Mesenchymal stem cell (in vitro differentiated cells and primary cell): ENCODE measurements at regions not wholly inside any gene's neighbourhood (a gene's known extent, or its start where the extent isn't known, plus 50 kb on each side); places are given as distances from the start of the nearest gene placed in this dataset.

ENCODE experiments used
- DNase-seq: peaks from one replicate; pipeline ENCODE4 v3.0.0-alpha.2; 2013
- H2AFZ ChIP-seq: one replicate; pipeline ENCODE4 v1.6.1; 2013; ENCODE audit warnings: low read depth, mild to moderate bottlenecking, control low read depth, inconsistent platforms, low read length, moderate library complexity
- H2AK5ac ChIP-seq: 2 replicates; pipeline ENCODE4 v1.6.1; 2013; ENCODE audit warnings: low read length, moderate library complexity, mild to moderate bottlenecking, inconsistent platforms; ENCODE audit not compliant: severe bottlenecking
- H2BK120ac ChIP-seq: one replicate; pipeline ENCODE4 v1.6.1; 2013; ENCODE audit warnings: low read depth, mild to moderate bottlenecking, inconsistent platforms, low read length, moderate library complexity
- H2BK12ac ChIP-seq, 2 experiments: one replicate each; pipeline ENCODE4 v1.6.1; 2013; ENCODE audit warnings: inconsistent platforms in 2 of 2, low read length in 2 of 2, mild to moderate bottlenecking in 2 of 2, moderate library complexity in 2 of 2, control low read depth in 1 of 2
- H2BK15ac ChIP-seq: one replicate; pipeline ENCODE4 v1.6.1; 2013; ENCODE audit warnings: mild to moderate bottlenecking, low read depth, inconsistent platforms; ENCODE audit not compliant: poor library complexity, severe bottlenecking
- H2BK5ac ChIP-seq: 2 replicates; pipeline ENCODE4 v1.6.1; 2013; ENCODE audit warnings: low read depth, mild to moderate bottlenecking, low read length, control low read depth, inconsistent platforms; ENCODE audit not compliant: poor library complexity, severe bottlenecking
- H3K14ac ChIP-seq, 2 experiments: one replicate each; pipeline ENCODE4 v1.6.1; 2013; ENCODE audit warnings: inconsistent platforms in 2 of 2, low read length in 2 of 2, control low read depth in 1 of 2, mild to moderate bottlenecking in 1 of 2, moderate library complexity in 1 of 2
- H3K18ac ChIP-seq, 2 experiments: one replicate each; pipeline ENCODE4 v1.6.1; 2013; ENCODE audit warnings: inconsistent platforms in 2 of 2, low read length in 2 of 2, control low read depth in 1 of 2, low read depth in 1 of 2, mild to moderate bottlenecking in 1 of 2
- H3K23ac ChIP-seq, 2 experiments: one replicate each; pipeline ENCODE4 v1.6.1; 2013; ENCODE audit warnings: inconsistent platforms in 2 of 2, low read length in 2 of 2, mild to moderate bottlenecking in 2 of 2, moderate library complexity in 2 of 2, control low read depth in 1 of 2
- H3K27ac ChIP-seq: 2 replicates; pipeline ENCODE4 v1.5.1; 2013; ENCODE audit warnings: mild to moderate bottlenecking, moderate library complexity, low read length, control low read depth, inconsistent platforms; ENCODE audit not compliant: poor library complexity, severe bottlenecking
- H3K27me3 ChIP-seq, 2 experiments: 2 replicates each; pipeline versions ENCODE4 v1.6.1 to v1.7.0; 2013; ENCODE audit warnings: low read length in 2 of 2, mild to moderate bottlenecking in 2 of 2, moderate library complexity in 2 of 2, control low read depth in 1 of 2, inconsistent platforms in 1 of 2; ENCODE audit not compliant: control insufficient read depth in 1 of 2, insufficient read depth in 1 of 2
- H3K36me3 ChIP-seq, 2 experiments: 2 replicates each; pipeline versions ENCODE4 v1.6.1 to v1.7.0; 2013; ENCODE audit warnings: low read length in 2 of 2, control low read depth in 1 of 2, inconsistent platforms in 1 of 2, low read depth in 1 of 2, mild to moderate bottlenecking in 1 of 2; ENCODE audit not compliant: insufficient read depth in 2 of 2, control insufficient read depth in 1 of 2
- H3K4ac ChIP-seq, 2 experiments: one replicate each; pipeline ENCODE4 v1.6.1; 2013; ENCODE audit warnings: inconsistent platforms in 2 of 2, low read length in 2 of 2, mild to moderate bottlenecking in 2 of 2, moderate library complexity in 2 of 2, control low read depth in 1 of 2, low read depth in 1 of 2
- H3K4me1 ChIP-seq: 2 replicates; pipeline ENCODE4 v1.6.1; 2013; ENCODE audit warnings: low read depth, low read length, control low read depth; ENCODE audit not compliant: control insufficient read depth, insufficient read depth
- H3K4me2 ChIP-seq: 2 replicates; pipeline ENCODE4 v1.6.1; 2013; ENCODE audit warnings: low read length, mild to moderate bottlenecking, inconsistent platforms; ENCODE audit not compliant: poor library complexity, severe bottlenecking
- H3K4me3 ChIP-seq, 2 experiments: 2 replicates each; pipeline versions ENCODE4 v1.5.1 to v1.7.0; 2013; ENCODE audit warnings: low read length in 2 of 2, mild to moderate bottlenecking in 2 of 2, control low read depth in 1 of 2, low read depth in 1 of 2; ENCODE audit not compliant: insufficient read depth in 1 of 2
- H3K79me1 ChIP-seq: replicated peaks from 2 replicates; pipeline ENCODE4 v1.6.1; 2013; ENCODE audit warnings: mild to moderate bottlenecking, control low read depth, low read length, inconsistent platforms; ENCODE audit not compliant: poor library complexity, severe bottlenecking
- H3K9ac ChIP-seq: 2 replicates; pipeline ENCODE4 v1.7.0; 2013; ENCODE audit warnings: mild to moderate bottlenecking, low read length, moderate library complexity
- H3K9me3 ChIP-seq: 2 replicates; pipeline ENCODE4 v1.7.0; 2013; ENCODE audit warnings: mild to moderate bottlenecking, low read length; ENCODE audit not compliant: control insufficient read depth
- H4K8ac ChIP-seq: one replicate; pipeline ENCODE4 v1.6.1; 2013; ENCODE audit warnings: inconsistent platforms, mild to moderate bottlenecking, low read length, moderate library complexity
- H4K91ac ChIP-seq: one replicate; pipeline ENCODE4 v1.6.1; 2013; ENCODE audit warnings: mild to moderate bottlenecking, low read length, inconsistent platforms
- WGBS: methylation state at CpG from one replicate; pipeline ENCODE4 v1.1.7; 2013; ENCODE audit warnings: mixed read lengths; 5-methylcytosine and 5-hydroxymethylcytosine counted together

- Histone ChIP-seq H2BK15ac (no peak overlapping the region), H3K23ac (no peak overlapping the region), H4K91ac (no peak overlapping the region), H3K79me1 (no peaks in the 10 kb centered on the region), H3K14ac (no peak overlapping the region), H3K36me3 (no peaks in the 10 kb centered on the region), H2AFZ (no peak overlapping the region), H3K4ac (no peak overlapping the region), H3K9me3 (no peaks in the 10 kb centered on the region), H2BK120ac (no peak overlapping the region), H3K27ac (no peak overlapping the region), H2BK12ac (no peak overlapping the region), H4K8ac (no peak overlapping the region), H3K27me3 (no peaks in the 10 kb centered on the region), H3K4me3 (no peak overlapping the region), H2BK5ac (no peak overlapping the region), H3K4me1 (no peaks in the 10 kb centered on the region), H2AK5ac (no peak overlapping the region), H3K9ac (no peak overlapping the region), H3K18ac (no peak overlapping the region), H3K4me2 (no peak overlapping the region)
- no peak for DNase-seq
Observed at GRCh38 chr4:141783770-141784169, 147.4 kb downstream of the IL15 start.

DNA sequence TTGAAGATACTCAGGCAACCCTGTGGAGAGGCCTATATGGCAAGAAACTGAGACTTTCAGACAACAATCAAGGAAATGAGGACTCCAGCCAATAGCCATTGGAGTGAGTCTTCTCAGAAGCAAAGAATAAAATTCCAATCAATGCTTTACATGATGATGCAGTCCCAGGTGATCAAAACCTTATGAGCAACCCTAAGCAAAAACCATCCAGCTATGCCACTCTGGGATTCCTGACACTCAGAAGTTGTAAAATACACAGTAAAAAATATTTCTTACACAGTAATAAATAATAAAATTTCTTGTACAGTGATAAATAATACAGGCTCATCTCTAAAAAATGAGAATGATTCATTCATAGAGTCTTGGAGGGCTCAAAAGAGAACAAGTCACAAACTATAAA lies 150.6 kb downstream of the IL15 start:
- Histone ChIP-seq H4K91ac (no peak overlapping the region), H4K8ac (no peak overlapping the region), H3K9me3 (no peaks in the 10 kb centered on the region)

GRCh38 chr4:141788169-141788915 lies 152.0 kb downstream of the IL15 start:
- no peak overlapping the region for H3K14ac ChIP-seq
- H3K36me3 ChIP-seq: no peaks in the 10 kb centered on the region
- peak overlapping the region; percentile 66 for H2BK5ac ChIP-seq
- H3K27ac ChIP-seq: peak overlapping the region; percentile 95
- H2AFZ ChIP-seq: no peak overlapping the region
- 87% methylated on average over 4 of the region's 4 CpGs for WGBS
- no peak overlapping the region for H3K4ac ChIP-seq
- no peaks in the 10 kb centered on the region for H3K79me1 ChIP-seq
- no peak overlapping the region for H3K23ac ChIP-seq
- no peak for DNase-seq
- no peak overlapping the region for H3K18ac ChIP-seq
- H3K27me3 ChIP-seq: no peaks in the 10 kb centered on the region
- H2AK5ac ChIP-seq: peak overlapping the region; percentile 24
- no peak overlapping the region for H2BK12ac ChIP-seq
- no peak overlapping the region for H4K91ac ChIP-seq
- H3K4me3 ChIP-seq: no peak overlapping the region
- no peak overlapping the region for H4K8ac ChIP-seq
- no peak overlapping the region for H2BK15ac ChIP-seq
- no peak overlapping the region for H3K9ac ChIP-seq
- H2BK120ac ChIP-seq: no peak overlapping the region
- no peaks in the 10 kb centered on the region for H3K4me1 ChIP-seq
- H3K9me3 ChIP-seq: no peaks in the 10 kb centered on the region
- no peak overlapping the region for H3K4me2 ChIP-seq

More for the DNA sequence above, 150.6 kb downstream of the IL15 start:
- Histone ChIP-seq H3K79me1 (no peaks in the 10 kb centered on the region), H2BK15ac (no peak overlapping the region), H3K27ac (no peak overlapping the region), H3K27me3 (no peaks in the 10 kb centered on the region), H3K9ac (no peak overlapping the region), H3K4ac (no peak overlapping the region), H2AFZ (no peak overlapping the region), H3K14ac (no peak overlapping the region), H2BK120ac (no peak overlapping the region), H3K4me2 (no peak overlapping the region), H3K4me1 (no peaks in the 10 kb centered on the region), H3K23ac (no peak overlapping the region), H3K36me3 (no peaks in the 10 kb centered on the region), H3K4me3 (no peak overlapping the region), H2BK5ac (no peak overlapping the region), H2AK5ac (no peak overlapping the region), H3K18ac (no peak overlapping the region), H2BK12ac (no peak overlapping the region)
- no peak for DNase-seq

DNA sequence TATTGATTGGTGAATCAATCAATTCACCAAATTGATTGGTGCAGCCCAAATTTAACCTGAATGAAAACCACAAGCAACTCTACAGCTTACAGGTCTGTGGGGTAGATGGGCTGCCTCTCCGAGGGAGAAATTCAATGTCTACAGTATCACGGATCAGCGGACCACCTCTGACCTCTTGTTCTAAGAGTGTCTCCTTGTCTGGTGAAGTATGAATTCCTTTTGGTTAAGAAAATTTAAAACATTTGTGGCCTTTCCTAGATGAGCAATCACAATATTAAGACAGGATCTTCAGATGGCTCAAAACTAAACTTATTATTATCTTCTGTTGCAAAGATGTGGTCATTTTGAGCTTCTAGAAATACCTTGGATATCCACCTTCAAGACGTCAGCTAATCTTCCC lies 153.3 kb downstream of the IL15 start:
- no peak overlapping the region for H3K9ac ChIP-seq
- no peak overlapping the region for H2AK5ac ChIP-seq
- no peak overlapping the region for H4K8ac ChIP-seq
- no peak overlapping the region for H3K4ac ChIP-seq
- no peak overlapping the region for H3K4me3 ChIP-seq
- H3K79me1 ChIP-seq: no peaks in the 10 kb centered on the region
- DNase-seq: no peak
- H3K27ac ChIP-seq: peak overlapping the region; percentile 95
- H4K91ac ChIP-seq: no peak overlapping the region
- H2BK15ac ChIP-seq: no peak overlapping the region
- H3K4me2 ChIP-seq: no peak overlapping the region
- no peaks in the 10 kb centered on the region for H3K27me3 ChIP-seq
- no peak overlapping the region for H3K18ac ChIP-seq
- H3K14ac ChIP-seq: no peak overlapping the region
- H2AFZ ChIP-seq: no peak overlapping the region
- H2BK120ac ChIP-seq: no peak overlapping the region
- H2BK12ac ChIP-seq: no peak overlapping the region
- H3K23ac ChIP-seq: no peak overlapping the region
- no peak overlapping the region for H2BK5ac ChIP-seq
- WGBS: 96% methylated on average over 4 of the region's 4 CpGs
- no peaks in the 10 kb centered on the region for H3K36me3 ChIP-seq
- no peaks in the 10 kb centered on the region for H3K9me3 ChIP-seq
- H3K4me1 ChIP-seq: no peaks in the 10 kb centered on the region
